Chondrocyte (in vitro differentiated cells): ENCODE measurements at regions not wholly inside any gene's neighbourhood (a gene's known extent, or its start where the extent isn't known, plus 50 kb on each side); places are given as distances from the start of the nearest gene placed in this dataset.

ENCODE experiments used
- DNase-seq: peaks from one replicate; pipeline ENCODE4 v3.0.0; 2021; ENCODE audit warnings: mixed read lengths, low spot score
- H3K27ac Mint-ChIP-seq: one replicate; pipeline ENCODE4 v1.8.0; 2021; ENCODE audit warnings: mild to moderate bottlenecking, moderate library complexity, mixed read lengths; ENCODE audit not compliant: unreplicated experiment
- H3K27me3 Mint-ChIP-seq: 2 replicates; pipeline ENCODE4 v1.8.0; 2021; ENCODE audit warnings: low read depth, mixed read lengths
- H3K36me3 Mint-ChIP-seq: 2 replicates; pipeline ENCODE4 v1.8.0; 2021; ENCODE audit warnings: low read depth, mixed read lengths
- H3K4me1 Mint-ChIP-seq: 2 replicates; pipeline ENCODE4 v1.8.0; 2021; ENCODE audit warnings: low read depth, mild to moderate bottlenecking, mixed read lengths
- H3K4me3 Mint-ChIP-seq: one replicate; pipeline ENCODE4 v1.8.0; 2021; ENCODE audit warnings: mild to moderate bottlenecking, moderate library complexity, mixed read lengths; ENCODE audit not compliant: unreplicated experiment
- H3K9me3 Mint-ChIP-seq: 2 replicates; pipeline ENCODE4 v1.8.0; 2021; ENCODE audit warnings: low read depth, mixed read lengths
- CTCF ChIP-seq: fragments of 200-600 bp; sonication (generic); IDR thresholded peaks from 2 replicates; pipeline ENCODE4 v1.5.0; 2021; ENCODE audit warnings: antibody characterized with exemption, mild to moderate bottlenecking, moderate library complexity

GRCh38 chr13:40058757-40059236 lies 403.3 kb downstream of the COG6 start:
- Mint-ChIP-seq H3K27ac (peak overlapping the region; percentile 19), H3K27me3 (no peaks in the 10 kb centered on the region), H3K4me1 (peaks cover 37% of the 10 kb centered on the region), H3K9me3 (no peaks in the 10 kb centered on the region), H3K4me3 (no peak overlapping the region), H3K36me3 (no peaks in the 10 kb centered on the region)
- no peak for DNase-seq
- TF ChIP-seq CTCF, result no peak

GRCh38 chr13:40059540-40060232 lies 404.2 kb downstream of the COG6 start:
- no peaks in the 10 kb centered on the region for H3K36me3 Mint-ChIP-seq
- no peak for TF ChIP-seq CTCF

GRCh38 chr13:40060296-40061007 lies 405.0 kb downstream of the COG6 start:
- no peak for DNase-seq
- H3K27ac Mint-ChIP-seq, result no peak overlapping the region
- H3K9me3 Mint-ChIP-seq, result no peaks in the 10 kb centered on the region
- no peak overlapping the region for H3K4me3 Mint-ChIP-seq
- no peak for TF ChIP-seq CTCF
- H3K27me3 Mint-ChIP-seq, result no peaks in the 10 kb centered on the region
- H3K4me1 Mint-ChIP-seq, result peaks cover 51% of the 10 kb centered on the region
- no peaks in the 10 kb centered on the region for H3K36me3 Mint-ChIP-seq

More at GRCh38 chr13:40059540-40060232, 404.2 kb downstream of the COG6 start:
- Mint-ChIP-seq H3K9me3 (no peaks in the 10 kb centered on the region), H3K4me3 (no peak overlapping the region), H3K27ac (peak overlapping the region; percentile 78), H3K27me3 (no peaks in the 10 kb centered on the region), H3K4me1 (peaks cover 46% of the 10 kb centered on the region)
- no peak for DNase-seq

GRCh38 chr13:40061466-40062450 lies 406.3 kb downstream of the COG6 start:
- Mint-ChIP-seq H3K27me3 (no peaks in the 10 kb centered on the region), H3K9me3 (no peaks in the 10 kb centered on the region), H3K4me3 (no peak overlapping the region), H3K4me1 (peaks cover 51% of the 10 kb centered on the region), H3K36me3 (no peaks in the 10 kb centered on the region), H3K27ac (no peak overlapping the region)
- TF ChIP-seq CTCF, result no peak
- no peak for DNase-seq

- TF ChIP-seq CTCF, result no peak
- Mint-ChIP-seq H3K4me3 (no peak overlapping the region), H3K4me1 (peaks cover 46% of the 10 kb centered on the region), H3K36me3 (no peaks in the 10 kb centered on the region), H3K27ac (no peak overlapping the region), H3K27me3 (no peaks in the 10 kb centered on the region), H3K9me3 (no peaks in the 10 kb centered on the region)
- DNase-seq, result no peak
Observed at GRCh38 chr13:40063278-40063698, 407.8 kb downstream of the COG6 start.
